ENCODE measurements at regions not wholly inside any gene's neighbourhood (a gene's known extent, or its start where the extent isn't known, plus 50 kb on each side); places are given as distances from the start of the nearest gene placed in this dataset.

GRCh38 chr2:120669971-120670370 is 65.7 kb upstream of the GLI2 start:
- no peak for TF ChIP-seq MAX (IDR thresholded peaks at IDR 0.05)
- TF ChIP-seq TEAD4 (IDR thresholded peaks at IDR 0.05): no peak
- no peak for TF ChIP-seq EGR1 (IDR thresholded peaks at IDR 0.05)
- TF ChIP-seq TCF12 (IDR thresholded peaks at IDR 0.05; ENCODE audit: low read depth): no peak
- TF ChIP-seq CREB1 (IDR thresholded peaks at IDR 0.05; ENCODE audit: low read depth): no peak
- TF ChIP-seq USF1 (IDR thresholded peaks at IDR 0.05): no peak
- no peak for TF ChIP-seq YY1 (IDR thresholded peaks at IDR 0.05; ENCODE audit: low read depth)
- no peak for TF ChIP-seq FOXM1 (IDR thresholded peaks at IDR 0.05; ENCODE audit: borderline replicate concordance, low read depth)
- TF ChIP-seq NFIC (IDR thresholded peaks at IDR 0.05): no peak
- TF ChIP-seq RAD21 (IDR thresholded peaks at IDR 0.05; ENCODE audit: low read depth): no peak
- TF ChIP-seq ZBTB7A (IDR thresholded peaks at IDR 0.05; ENCODE audit: low read depth): no peak
- TF ChIP-seq EP300 (IDR thresholded peaks at IDR 0.05; ENCODE audit: borderline replicate concordance): no peak
- TF ChIP-seq REST (IDR thresholded peaks at IDR 0.05; ENCODE audit: low read depth): no peak
- no peak for TF ChIP-seq TAF1 (IDR thresholded peaks at IDR 0.05; ENCODE audit: low read depth)
- no peak for TF ChIP-seq CEBPB (IDR thresholded peaks at IDR 0.05)

GRCh38 chr2:120670371-120670770 is 65.3 kb upstream of the GLI2 start:
- TF ChIP-seq RAD21 (IDR thresholded peaks at IDR 0.05; ENCODE audit: low read depth): no peak
- TF ChIP-seq TEAD4 (IDR thresholded peaks at IDR 0.05): no peak
- no peak for TF ChIP-seq NFIC (IDR thresholded peaks at IDR 0.05)

GRCh38 chr2:120670771-120671480 is 64.7 kb upstream of the GLI2 start:
- TF ChIP-seq FOXM1 (IDR thresholded peaks at IDR 0.05; ENCODE audit: borderline replicate concordance, low read depth): no peak
- no peak for TF ChIP-seq TEAD4 (IDR thresholded peaks at IDR 0.05)
- 0 out of 2 replicates have a peak, but pooled peaks have one; percentile 23 for TF ChIP-seq TCF12 (IDR thresholded peaks at IDR 0.05; ENCODE audit: low read depth)
- TF ChIP-seq EP300 (IDR thresholded peaks at IDR 0.05; ENCODE audit: borderline replicate concordance): no peak
- TF ChIP-seq REST (IDR thresholded peaks at IDR 0.05; ENCODE audit: low read depth): no peak
- TF ChIP-seq ZBTB7A (IDR thresholded peaks at IDR 0.05; ENCODE audit: low read depth): no peak
- TF ChIP-seq NFIC (IDR thresholded peaks at IDR 0.05): peak; percentile 27; the same call in 1 of the 2 replicates

- no peak for TF ChIP-seq CREB1 (IDR thresholded peaks at IDR 0.05; ENCODE audit: low read depth)
- no peak for TF ChIP-seq USF1 (IDR thresholded peaks at IDR 0.05)
- TF ChIP-seq ZBTB7A (IDR thresholded peaks at IDR 0.05; ENCODE audit: low read depth): no peak
- TF ChIP-seq YY1 (IDR thresholded peaks at IDR 0.05; ENCODE audit: low read depth): no peak
- no peak for TF ChIP-seq TCF12 (IDR thresholded peaks at IDR 0.05; ENCODE audit: low read depth)
- no peak for TF ChIP-seq CEBPB (IDR thresholded peaks at IDR 0.05)
- TF ChIP-seq TAF1 (IDR thresholded peaks at IDR 0.05; ENCODE audit: low read depth): no peak
- no peak for TF ChIP-seq TEAD4 (IDR thresholded peaks at IDR 0.05)
- TF ChIP-seq NFIC (IDR thresholded peaks at IDR 0.05): no peak
- TF ChIP-seq FOXM1 (IDR thresholded peaks at IDR 0.05; ENCODE audit: borderline replicate concordance, low read depth): no peak
- TF ChIP-seq RAD21 (IDR thresholded peaks at IDR 0.05; ENCODE audit: low read depth): no peak
- TF ChIP-seq EP300 (IDR thresholded peaks at IDR 0.05; ENCODE audit: borderline replicate concordance): no peak
- TF ChIP-seq EGR1 (IDR thresholded peaks at IDR 0.05): no peak
- TF ChIP-seq REST (IDR thresholded peaks at IDR 0.05; ENCODE audit: low read depth): no peak
- TF ChIP-seq MAX (IDR thresholded peaks at IDR 0.05): no peak
Observed at GRCh38 chr2:120672526-120673204, 63.0 kb upstream of the GLI2 start.
